ENCODE measurements at regions not wholly inside any gene's neighbourhood (a gene's known extent, or its start where the extent isn't known, plus 50 kb on each side); places are given as distances from the start of the nearest gene placed in this dataset.

DNA sequence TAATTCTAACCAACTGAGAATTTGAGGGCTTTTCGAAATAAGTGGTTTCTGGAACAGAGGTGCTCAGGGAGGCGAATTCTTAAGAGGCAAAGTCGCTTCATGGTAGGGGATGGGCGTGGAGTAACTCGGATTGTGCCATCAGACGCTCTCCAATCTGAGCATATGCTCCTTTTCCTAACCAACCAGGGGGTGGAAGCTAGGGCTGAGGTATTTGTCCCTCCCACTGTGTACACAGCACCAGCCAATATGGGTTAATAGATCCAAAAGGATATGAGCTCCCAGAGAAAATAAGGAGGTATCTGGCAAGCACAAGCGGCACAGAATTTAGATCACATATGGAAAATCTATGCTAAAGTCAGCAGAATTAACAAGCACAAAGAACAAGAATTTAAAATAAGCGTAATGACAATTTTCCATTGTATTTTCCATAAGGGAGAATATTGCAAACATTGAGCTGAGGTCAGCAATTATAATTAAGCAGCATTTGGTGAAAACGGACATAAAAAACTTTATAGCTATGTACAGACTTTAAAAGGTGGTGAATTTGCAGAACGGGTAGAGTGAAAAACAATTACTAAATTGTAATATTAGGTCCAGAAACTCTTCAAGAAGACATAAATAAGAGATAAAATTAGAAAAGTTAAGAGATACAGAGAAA lies 55.0 kb upstream of the PHACTR1 start:
- no peak for DNase-seq (ENCODE audit: low spot score)
